ENCODE measurements at regions not wholly inside any gene's neighbourhood (a gene's known extent, or its start where the extent isn't known, plus 50 kb on each side); places are given as distances from the start of the nearest gene placed in this dataset.
A peak's percentile ranks its signal among the peaks of the same experiment; 100 is the strongest.

DNA sequence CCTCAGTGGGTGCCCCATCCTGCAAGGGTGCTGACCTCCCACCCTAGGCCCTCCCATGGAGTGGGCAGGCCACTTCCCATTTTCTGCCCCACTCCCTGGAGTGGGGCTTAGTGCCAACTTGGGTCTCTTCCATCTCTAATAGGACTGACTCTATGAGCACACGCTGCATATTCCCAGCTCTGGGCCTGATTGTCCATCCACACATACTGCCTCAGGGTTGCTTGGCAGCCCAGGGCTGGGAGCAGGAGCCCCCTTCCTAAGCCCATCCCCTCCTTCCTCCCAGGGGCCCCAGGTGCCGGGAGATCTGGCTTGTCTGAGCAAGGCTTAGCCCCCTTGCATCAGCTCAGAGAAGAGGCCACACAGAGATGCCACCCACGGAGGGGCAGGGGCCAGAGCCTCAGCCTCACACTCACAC, 55.1 kb downstream of the PJA1 start:
- DNase-seq = no peak

DNA sequence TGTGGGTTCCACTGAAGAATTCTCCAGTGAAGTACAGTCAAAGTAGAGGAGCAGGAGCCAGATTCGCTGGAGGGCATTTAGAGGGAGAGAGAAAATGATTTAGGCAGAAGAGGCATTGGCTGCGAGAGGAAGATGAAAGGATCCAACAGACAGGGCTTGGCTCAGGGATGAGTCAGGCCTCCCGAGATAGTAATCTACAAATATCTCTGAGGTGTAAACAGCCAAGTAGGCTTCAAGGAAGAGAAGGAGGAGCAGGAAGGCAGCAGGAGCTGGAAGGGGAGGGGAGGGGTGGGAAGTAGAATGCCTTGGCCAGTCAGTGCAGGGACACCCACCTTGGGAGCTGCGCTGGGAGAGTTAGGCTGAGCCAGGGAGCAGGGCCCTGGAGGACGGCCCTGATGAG, 55.5 kb downstream of the PJA1 start:
- no peak for DNase-seq

DNA sequence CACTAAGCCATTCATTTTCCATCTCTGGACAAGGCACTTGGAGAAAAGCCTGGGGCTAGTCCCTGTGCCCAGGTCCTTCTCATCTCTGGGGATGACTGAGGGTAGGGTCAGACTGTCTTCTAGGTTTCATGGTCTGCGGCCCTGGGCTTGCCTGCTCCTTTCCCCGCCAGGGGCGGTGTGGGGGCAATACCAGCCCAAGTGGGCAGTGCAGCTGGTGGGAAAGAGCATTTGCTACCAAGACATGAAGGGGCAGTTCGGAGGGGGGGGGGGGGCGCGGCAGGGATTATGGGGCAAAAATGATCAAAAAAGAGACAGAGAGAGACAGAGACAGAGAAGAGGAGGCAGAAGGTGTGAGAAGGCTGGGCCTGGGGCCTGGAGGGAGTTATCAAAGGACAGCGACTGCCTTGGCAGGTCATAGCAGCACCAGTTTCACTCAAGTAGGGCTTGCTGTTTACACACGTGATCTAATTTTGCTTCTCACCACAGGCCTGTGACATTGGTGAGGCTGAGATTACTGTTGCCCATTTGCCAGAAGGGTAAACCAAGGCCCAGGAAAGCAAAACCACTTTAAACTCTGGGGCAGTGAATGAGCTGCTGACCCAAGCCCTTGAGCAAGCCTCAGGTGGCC, 56.1 kb downstream of the PJA1 start:
- no peak for DNase-seq

DNA sequence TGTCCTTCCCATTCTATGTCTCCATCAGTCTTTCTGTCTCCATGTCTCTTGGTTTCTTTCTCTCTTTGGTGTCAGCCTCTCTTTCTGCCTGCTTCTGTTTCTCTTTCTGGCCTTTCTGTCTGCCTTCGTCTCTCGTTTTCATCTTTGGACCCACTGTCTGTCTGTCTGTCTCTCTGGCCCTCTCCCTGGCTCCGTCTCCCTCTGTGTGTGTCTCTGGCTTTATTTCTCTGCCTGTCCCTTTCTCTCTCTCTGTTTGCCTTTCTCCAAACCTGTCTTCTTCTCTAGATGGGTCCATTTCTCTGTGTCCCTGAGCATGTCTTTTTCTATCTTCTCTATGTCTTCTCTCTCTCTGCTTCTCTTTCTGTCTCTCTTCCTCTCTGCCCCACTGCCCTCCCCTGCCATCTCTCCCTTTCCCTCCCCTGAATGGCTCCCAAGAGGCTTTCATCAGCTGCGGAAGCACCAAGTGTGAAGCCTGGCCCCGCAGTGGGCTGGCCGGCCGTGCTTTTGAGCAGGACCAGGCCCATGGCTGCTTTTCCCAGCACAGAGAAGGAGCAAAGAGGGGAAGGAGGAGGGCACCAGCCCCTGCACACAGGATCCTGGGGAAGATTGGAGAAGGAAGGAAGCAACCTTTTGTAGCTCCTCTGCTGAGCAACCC, 57.4 kb downstream of the PJA1 start:
- DNase-seq = no peak

DNA sequence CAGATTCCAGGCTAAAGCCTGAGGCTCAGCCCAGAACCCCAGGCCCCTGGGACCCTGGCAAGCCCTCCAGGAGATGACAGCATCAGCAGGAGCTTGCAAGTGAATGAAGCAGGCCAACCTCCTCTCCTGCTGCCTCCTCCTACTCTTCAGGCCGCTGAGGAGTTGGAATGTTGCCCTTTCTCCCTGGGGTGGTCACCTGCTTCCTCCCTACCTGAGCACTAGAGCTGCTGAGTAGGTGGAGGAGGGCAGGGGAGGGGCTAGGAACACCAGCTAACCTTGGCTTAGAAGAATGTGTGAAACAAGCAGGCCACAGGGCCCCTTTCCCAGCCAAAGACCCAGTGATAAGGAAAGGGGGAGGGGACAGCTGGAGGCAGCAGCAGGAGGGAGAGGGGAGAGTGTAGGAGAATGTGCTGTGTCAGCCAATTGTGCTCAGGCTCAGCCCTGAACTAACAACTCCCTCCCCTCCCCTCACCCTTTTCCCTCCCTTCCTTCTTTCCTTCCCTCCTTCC, 58.0 kb downstream of the PJA1 start:
- DNase-seq = no peak

DNA sequence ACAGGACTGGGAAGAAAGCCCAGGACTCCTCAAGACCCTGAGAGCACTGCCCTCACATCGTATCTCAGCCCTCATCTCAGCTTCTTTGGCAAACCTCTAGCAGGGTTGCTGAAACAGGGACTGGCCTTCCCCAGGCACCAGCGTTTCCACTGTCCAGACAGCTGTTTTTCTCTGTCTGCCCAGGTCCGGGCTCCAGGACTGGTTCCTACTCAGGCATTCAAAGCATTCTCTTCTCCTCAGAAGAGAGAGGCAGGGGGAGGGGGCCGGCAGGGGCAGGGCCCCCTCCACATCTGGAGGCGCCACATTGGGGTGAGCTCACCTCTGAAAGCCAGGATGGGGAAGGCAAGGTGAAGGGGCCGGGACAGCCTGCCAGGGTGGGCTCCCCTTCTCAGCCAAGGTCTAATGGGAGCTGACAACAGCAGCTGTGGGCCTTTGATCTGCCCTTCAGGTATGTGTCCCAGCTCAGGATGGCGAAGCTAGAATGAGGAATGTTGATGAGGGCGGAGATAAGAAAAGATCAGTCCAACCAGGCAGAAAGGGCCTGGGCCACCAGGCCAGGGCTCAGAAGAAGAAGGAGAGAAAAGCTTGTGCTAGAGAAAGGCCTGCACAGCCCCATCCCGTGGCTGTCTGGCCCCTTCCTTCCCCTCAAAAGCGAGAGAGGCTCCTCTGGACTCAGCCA, 60.4 kb downstream of the PJA1 start:
- DNase-seq = no peak

DNA sequence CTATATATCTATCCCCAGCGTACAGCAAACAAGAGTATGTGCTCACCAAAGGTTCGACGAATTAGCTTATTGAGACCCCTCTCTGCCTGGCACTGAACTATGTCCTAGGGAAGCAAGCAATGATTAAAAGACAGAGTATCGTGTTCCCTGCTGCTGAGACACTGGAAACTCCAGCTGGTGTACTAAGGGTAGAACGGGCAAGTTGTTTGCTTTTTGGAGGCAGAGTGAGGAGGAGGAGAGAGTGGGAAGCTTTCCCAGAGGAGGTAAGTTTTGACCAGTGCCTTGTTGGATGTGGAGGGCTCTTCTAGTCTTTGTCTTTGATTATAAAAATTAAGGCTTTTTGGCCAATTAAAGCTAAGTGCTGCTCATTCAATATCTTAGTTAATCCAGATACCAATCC, 61.7 kb downstream of the PJA1 start:
- DNase-seq = no peak

DNA sequence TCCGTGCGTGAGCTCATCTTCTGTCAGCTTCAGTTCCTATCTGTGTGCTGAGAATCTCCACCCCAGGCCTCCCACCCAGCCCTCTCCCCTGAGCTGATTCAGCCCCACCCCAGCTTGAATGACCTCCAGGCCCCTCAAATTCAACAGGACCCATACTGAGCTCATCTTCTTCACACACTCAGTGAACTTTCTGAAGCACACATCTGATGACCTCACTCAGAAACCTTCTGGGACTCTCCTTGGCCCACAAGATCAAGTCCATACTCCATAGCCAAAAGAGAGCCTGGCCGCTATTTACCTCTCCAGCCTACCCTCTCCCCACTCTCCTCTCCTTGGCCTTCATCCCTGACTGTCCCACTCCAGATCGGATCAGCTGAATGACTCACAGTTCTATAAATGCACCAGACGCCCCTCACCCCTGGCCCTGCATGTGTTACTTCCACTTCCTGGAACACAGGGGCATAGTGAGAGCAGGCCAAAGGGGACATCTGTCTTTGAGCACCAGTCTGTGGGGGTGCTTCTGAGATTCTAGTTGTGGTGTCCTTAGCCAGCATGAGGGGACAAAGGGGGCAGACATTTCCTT, 62.5 kb downstream of the PJA1 start:
- DNase-seq = no peak

DNA sequence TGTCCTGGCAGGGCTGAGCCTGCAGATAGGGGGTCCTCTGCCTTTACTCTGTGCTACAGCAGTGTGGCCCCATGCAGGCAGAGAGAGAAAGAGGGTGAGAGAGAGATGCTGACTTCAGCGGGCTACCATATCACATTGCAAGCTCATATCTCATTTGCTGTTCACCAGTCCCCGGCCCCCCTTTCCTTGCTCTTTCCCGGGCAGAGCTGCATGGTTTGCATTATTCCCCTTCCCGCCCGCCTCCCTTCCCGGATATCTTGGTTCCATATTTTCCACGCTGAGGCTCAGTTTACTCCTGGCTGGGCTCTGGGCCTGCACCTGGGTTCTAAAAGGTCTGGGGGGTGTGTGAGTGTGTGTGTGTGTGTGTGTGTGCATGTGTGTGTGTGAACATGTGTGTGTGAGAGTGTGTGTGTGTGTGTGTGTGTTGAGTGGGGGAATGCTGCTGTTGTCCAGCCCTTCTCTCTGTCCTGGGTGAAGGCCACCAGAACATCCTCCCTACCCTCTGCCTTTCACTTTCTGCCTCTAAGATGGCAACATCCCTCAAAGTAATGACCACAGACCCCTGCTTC, 63.5 kb downstream of the PJA1 start:
- no peak for DNase-seq

DNA sequence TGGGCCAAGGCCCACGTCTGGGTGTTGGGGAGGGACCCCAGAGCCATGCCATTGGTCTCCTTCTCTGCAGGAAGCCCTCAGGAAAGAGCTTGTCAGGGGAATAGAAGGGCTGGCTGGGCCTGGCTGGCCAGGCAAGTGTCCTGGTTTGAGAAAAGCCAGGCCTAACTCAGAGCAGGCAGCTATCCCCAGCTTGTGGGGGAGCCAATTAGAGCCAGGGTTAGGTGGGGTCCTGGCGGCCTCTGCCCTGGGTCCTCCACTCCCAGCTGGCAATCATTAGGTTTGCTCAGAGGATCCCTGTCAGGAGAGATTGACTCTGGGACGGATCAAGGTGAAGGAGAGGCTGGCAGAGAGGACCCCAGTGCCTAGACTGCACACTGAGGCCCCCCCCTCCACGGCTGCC, 64.8 kb downstream of the PJA1 start:
- no peak for DNase-seq

DNA sequence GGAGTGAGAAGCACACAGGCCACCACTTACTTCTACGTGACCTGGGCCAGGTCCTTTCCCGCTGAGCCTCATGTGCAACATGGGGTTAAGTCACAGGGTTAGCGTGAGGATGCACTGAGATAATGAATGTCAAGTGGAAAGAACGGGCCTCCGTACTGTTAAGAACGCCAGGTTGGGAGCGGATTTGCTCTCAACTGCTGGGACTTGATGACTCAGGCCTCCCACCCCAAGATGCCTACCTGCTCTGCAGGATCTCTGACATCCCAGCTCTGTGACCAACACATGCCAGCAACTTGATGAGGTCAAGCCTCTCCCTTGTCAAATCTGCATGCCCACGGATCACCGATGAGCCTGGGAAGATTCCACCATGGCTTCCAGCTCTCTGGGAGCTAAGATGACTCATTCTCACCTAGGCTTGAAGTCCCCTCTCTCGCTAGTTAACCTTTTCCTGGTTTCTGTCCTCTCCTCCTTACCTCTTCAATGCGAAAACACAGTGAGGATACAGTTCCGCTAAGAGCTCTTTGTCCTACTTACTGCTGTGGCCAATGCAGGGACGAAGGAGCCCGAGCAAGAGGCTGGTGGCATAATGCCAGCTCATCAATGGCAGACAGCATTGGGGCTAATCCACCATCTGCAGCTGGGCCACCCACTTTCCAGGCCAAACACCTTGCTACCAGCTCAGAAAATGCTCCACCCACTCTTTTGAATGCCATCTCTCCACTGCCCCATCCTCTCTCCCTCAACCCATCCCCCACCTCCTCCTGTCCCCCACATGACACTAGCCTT, 67.6 kb downstream of the PJA1 start:
- no peak for DNase-seq

DNA sequence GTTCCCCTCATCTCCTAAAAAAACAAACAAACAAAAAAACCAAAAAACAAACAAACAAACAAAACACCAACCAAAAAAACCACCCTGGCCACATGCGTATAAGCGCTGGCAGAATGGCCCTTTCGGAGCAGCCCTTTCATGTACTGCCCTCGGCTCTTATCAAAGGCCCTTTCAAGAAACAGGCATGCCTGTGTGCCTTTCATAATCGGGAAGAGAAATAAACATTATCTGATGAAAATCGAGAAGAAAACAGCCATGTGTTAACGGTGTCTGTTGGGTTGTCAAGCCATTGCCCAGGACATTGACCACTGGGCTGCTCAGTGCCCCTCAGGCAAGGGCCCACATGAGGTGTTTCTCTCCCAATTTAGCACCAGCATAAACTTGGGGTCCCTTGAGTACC, 68.3 kb downstream of the PJA1 start:
- DNase-seq = no peak

DNA sequence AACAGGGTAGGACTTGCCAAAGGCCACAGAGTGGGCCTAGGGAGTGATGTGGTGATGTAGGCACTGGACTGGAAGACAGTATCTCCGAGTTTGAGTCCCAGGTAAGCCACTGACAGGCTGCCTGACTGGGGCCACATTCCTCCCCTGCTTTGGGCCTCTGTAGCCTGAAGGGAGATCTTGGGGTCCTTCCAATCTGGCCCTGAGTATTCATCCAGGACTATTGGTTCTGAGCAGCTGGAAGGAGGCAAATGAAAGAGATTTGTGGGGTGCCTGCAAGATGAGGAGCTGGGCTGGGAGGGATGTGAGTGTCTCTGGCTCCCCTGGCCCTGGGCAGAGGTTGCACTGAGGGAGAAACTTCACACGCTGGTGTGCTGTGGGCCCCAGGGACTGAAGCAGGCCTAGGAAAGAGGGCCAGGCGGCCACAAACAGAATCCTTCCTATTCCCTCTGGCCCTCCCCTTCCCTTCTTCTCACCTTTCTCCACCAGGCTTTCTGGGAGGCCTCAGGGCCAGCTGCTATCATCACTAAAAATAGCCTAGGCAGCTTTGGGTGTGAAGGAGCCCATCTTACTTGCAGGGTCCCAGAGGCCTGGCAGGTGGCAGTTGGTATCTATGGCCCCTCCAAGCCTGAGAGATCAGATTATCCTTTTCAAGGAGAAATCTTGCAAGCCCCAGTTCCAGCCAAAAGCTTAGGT, 70.1 kb downstream of the PJA1 start:
- no peak for DNase-seq

DNA sequence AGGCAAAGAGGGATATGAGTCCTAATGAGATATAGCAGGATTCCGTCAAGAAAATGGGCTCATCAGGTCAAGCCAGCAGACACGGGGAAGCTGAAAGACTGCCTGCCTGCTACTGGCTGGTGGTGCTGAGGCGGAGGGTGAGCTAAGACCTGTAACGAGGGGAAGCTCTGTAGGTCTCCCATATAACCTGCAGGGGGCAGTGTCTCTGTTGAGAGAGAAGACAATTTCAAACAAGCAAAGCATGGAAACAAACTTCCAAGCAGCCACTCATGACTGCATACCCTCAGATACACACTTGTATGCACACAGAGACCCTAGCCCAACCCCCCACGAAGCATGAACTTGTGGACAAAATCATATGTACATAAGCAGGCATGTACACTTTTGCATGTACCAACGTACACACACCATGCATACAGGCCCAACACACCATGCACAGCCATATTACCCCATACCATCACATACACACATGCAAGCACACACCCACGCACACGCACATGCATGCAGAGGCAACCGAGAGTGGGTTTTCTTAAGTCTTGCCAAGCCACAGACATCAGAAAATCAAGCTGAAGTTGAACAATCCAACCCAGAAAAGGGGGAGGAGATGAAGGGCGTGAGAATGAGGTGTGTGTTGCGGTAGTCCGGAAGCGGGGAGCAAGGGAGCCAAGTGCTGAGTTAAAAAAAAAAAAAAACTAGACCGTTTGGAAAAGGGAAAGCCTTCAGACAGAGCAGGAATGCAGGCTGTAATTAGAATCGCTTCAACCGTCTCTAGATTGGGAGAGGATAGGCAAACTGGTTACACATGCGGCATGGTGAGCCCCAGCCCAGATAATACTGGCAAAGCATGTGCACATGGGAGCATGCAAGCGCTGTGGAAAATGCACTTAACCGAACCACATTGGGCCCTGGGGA, 71.0 kb downstream of the PJA1 start:
- peak; percentile 1 for DNase-seq

DNA sequence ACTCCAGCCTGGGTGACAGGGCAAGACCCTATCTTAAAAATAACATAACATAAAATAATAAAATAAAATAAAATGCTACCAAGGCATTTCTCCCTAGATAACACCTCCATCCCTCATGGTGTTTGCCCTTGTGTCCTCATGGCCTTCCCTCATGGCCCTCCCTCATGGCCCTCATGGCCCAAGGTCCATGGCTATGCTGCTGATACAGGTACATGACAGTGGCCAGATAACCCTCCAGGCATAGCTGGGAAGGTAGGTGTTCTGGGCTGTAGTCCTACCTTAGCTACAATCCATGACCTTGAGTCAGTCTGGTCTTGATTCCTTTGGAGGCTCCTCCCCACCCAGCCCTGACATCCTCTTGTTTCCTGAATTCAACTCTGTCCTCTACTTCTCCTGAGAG, 75.2 kb downstream of the PJA1 start:
- no peak for DNase-seq

DNA sequence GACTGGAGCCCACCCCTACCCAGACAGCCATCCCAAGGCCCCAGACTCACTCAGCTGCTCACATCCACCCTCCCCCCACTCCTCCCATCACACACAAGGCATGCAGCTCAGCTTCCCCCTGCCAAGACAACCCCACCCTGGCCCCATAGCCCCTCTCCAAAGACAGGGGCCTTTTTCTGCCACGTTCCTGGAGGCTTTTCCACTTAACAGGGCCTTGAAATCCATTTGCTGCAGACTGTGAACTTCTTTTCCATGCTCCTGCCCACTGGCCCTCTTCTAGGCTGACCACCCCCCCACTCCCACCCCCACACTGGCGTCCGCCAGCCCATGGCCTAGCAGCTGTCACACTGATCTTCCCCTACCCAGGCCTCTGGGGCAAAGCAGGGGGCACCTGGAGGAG, 76.0 kb downstream of the PJA1 start:
- DNase-seq = no peak

DNA sequence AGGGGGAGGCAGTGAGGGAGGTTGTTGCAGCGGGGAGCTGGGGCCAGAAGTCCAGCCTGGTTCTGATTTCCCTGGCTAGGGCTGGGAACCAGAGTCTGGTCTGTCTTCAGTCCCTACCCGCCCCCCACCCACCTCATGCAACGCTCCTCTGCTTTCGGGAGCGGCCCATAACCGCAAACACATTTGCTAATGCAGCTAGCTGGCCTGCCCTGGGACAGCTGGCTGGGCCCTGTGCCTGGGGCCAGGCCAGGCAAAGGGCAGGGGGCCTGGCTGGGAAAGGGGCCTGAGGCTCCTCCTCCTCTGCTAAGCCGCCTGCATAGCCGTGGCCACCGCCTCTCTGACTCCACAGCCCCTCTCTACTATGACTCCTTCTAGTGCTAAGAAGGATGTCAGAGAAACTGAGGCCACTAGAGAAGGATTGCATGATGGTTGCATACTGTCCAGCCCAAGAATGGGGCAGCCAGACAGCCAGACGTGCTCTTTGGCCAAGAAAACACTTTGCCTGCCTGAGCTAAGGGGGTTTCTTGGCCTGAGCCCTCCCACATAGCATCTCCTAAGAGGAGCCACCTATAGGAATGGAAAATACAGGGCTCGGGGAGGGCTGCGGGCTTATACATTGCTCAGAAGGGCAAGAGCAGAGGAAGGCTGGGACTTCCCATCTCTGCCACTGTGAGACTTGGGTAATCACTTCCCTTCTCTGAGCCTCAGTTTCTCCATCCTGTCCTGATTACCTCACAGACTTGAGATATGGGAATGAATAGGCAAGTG, 76.9 kb downstream of the PJA1 start:
- no peak for DNase-seq

DNA sequence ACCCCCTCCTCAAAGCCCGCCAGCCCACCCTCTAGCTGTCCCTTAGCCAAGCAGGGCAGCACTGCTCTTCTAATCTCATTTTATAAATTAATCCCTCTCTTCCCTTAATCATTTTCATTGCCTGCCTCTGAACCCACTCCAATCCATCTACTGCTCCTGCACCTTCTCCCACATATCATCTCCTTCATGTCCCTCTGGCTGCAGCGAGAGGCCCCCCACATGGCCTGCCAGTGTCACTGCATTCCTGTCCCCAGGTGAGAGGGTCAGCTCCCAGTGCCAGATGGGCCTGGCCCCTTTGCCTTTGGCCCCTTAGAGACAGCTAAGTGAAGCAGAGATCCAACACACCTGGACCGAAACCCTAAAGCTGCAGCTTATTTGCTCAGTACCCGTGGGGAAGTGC, 79.4 kb downstream of the PJA1 start:
- no peak for DNase-seq

DNA sequence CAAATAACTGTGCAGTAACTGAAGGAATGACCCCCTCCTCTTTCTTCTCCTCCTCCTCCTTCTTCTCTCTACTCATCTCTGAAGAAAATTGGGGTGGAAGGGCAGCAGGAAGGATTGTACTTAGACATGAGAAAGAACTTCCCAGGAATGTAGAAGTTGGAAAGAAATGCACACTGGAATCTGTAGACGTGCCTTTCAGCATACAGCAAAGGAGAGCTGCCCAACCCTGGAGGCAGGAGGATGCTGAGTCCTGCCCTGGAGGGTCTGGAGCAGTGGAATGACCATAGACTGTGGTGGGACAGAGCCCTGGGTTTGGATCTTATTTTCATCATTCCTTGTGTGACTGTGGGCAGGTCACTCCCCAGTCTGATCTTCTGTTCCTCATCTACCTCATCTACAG, 80.1 kb downstream of the PJA1 start:
- no peak for DNase-seq

DNA sequence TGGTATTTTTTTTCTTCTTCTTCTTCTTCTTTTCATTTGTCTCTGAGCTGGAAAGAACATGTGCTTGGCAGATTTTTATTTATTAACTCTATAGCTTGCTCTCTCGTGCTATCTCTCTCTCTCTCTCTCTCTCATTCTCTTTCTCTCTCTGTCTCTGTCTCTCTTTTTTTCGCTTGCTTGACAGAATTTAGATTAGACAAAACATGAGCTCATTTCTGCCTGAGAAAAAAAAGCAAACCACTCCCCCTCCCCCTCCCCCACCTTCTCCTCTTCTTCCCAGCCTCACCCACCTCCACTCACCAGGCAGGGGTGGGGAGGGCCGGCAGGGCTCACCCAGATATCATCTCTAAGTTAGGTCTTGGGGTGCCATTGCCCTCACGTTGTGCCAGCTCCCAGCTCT, 81.5 kb downstream of the PJA1 start:
- DNase-seq = no peak

Data from NCI-H1436 treated with DMSO at 0.1 percent for 48 hours (cell line).